ENCODE measurements at regions not wholly inside any gene's neighbourhood (a gene's known extent, or its start where the extent isn't known, plus 50 kb on each side); places are given as distances from the start of the nearest gene placed in this dataset.
"Not testable (repeated sequence)": the region's sequence is repeated elsewhere in the genome, so short reads cannot be mapped to it uniquely, and the experiment has no call there.

DNA sequence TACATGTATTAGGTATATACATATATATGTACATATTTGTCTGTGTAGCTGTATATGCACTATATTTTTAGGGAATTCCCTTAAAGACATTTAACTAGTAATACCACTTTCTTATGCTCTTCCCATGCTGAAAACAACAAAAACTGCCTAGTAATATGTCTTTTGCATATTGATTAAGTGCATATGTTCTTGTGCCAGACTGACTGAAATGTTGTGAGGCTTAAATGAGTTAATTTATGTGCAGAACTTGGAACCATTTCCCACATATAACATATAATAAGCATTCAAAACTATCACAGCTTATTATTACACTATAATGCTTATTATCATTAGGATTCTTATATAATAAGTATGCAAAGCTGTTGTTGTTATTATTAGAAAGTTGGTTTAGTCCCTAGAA, 318.0 kb upstream of the KCNMB2 start:
- no peaks in the 10 kb centered on the region for H3K9me3 ChIP-seq

DNA sequence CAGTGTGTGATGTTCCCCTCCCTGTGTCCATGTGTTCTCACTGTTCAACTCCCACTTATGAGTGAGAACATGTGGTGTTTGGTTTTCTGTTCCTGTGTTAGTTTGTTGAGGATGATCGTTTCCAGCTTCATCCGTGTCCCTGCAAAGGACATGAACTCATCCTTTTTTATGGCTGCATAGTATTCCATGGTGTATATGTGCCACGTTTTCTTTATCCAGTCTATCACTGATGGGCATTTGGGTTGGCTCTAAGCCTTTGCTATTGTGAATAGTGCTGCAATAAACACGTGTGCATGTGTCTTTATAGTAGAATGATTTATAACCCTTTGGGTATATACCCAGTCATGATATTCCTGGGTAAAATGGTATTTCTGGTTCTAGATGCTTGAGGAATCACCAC, 316.6 kb upstream of the KCNMB2 start:
- not testable (repeated sequence) for H3K9me3 ChIP-seq
- WGBS, 2 donors, result 92 to 96% methylated on average over 4 of the region's 4 CpGs

More for the DNA sequence above, 318.0 kb upstream of the KCNMB2 start:
- no peaks in the 10 kb centered on the region for H3K36me3 ChIP-seq
- no peak overlapping the region for H3K27ac ChIP-seq
- no peak for DNase-seq
- no peak for TF ChIP-seq POLR2A (IDR thresholded peaks at IDR 0.05)
- TF ChIP-seq, protein P1, sequence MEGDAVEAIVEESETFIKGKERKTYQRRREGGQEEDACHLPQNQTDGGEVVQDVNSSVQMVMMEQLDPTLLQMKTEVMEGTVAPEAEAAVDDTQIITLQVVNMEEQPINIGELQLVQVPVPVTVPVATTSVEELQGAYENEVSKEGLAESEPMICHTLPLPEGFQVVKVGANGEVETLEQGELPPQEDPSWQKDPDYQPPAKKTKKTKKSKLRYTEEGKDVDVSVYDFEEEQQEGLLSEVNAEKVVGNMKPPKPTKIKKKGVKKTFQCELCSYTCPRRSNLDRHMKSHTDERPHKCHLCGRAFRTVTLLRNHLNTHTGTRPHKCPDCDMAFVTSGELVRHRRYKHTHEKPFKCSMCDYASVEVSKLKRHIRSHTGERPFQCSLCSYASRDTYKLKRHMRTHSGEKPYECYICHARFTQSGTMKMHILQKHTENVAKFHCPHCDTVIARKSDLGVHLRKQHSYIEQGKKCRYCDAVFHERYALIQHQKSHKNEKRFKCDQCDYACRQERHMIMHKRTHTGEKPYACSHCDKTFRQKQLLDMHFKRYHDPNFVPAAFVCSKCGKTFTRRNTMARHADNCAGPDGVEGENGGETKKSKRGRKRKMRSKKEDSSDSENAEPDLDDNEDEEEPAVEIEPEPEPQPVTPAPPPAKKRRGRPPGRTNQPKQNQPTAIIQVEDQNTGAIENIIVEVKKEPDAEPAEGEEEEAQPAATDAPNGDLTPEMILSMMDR (IDR thresholded peaks at IDR 0.05), result no peak
- no peaks in the 10 kb centered on the region for H3K4me1 ChIP-seq
- intact Hi-C loops (cut with DNase I), result no loop called here
- no peak overlapping the region for H3K4me3 ChIP-seq (replicated peaks in 1 of 3)
- H3K27me3 ChIP-seq, result no peaks in the 10 kb centered on the region

DNA sequence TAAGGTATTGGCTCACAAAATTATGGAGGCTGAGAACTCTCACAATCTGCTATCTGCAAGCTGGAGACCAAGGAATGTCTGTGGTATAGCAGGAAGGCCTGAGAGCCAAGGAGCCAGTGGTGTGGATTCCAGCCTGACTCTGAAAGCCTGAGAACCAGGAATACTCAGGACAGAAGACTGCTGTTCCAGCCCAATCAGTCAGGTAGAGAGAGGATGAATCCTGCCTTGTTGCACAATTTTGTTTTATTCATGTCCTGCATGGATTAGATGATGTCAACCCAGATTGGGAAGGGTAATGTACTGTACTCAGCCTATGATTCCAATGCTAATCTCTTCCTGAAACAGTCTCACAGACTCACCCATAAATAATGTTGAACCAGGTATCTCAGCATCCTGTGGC, 312.4 kb upstream of the KCNMB2 start:
- H3K27ac ChIP-seq, result no peak overlapping the region
- intact Hi-C loops (cut with DNase I), result no loop called here
- no peak for DNase-seq
- no peaks in the 10 kb centered on the region for H3K27me3 ChIP-seq
- TF ChIP-seq POLR2A (IDR thresholded peaks at IDR 0.05), result no peak
- TF ChIP-seq, protein P1 (IDR thresholded peaks at IDR 0.05), result no peak
- no peak overlapping the region for H3K4me3 ChIP-seq (replicated peaks in 1 of 3)
- H3K4me1 ChIP-seq, result no peaks in the 10 kb centered on the region
- H3K9me3 ChIP-seq, result no peaks in the 10 kb centered on the region
- no peaks in the 10 kb centered on the region for H3K36me3 ChIP-seq

More for the DNA sequence above, 316.6 kb upstream of the KCNMB2 start:
- H3K4me3 ChIP-seq (replicated peaks in 1 of 3); DNase-seq; intact Hi-C loops (cut with DNase I); H3K27ac ChIP-seq; H3K27me3 ChIP-seq; H3K4me1 ChIP-seq; H3K36me3 ChIP-seq: not testable (repeated sequence)

DNA sequence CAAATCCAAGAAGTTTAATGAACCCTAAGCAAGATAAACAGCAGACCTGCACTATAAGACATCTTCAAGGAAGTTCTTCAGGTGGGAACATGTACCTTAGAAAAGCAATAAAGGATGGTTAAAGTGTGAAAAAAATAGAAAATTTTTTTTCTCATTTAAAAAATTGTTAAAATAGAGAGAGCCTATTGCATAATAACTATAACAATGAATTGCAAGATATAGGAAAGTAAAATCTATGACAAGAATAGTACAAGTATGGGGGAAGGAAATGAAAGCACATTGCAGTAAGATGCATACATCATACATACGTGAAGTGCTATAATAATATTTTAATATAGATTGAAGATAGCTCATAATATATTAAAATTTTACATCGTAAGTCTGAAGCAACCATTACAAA, 310.1 kb upstream of the KCNMB2 start:
- DNase-seq, result no peak
- TF ChIP-seq, protein P1 (IDR thresholded peaks at IDR 0.05), result no peak
- no peak for TF ChIP-seq POLR2A (IDR thresholded peaks at IDR 0.05)
- H3K27ac ChIP-seq, result no peak overlapping the region
- no peaks in the 10 kb centered on the region for H3K27me3 ChIP-seq
- no peaks in the 10 kb centered on the region for H3K4me1 ChIP-seq
- 95% methylated on average over 2 of the region's 2 CpGs for WGBS, 2 donors
- intact Hi-C loops (cut with DNase I), result no loop called here
- H3K36me3 ChIP-seq, result no peaks in the 10 kb centered on the region
- no peak overlapping the region for H3K4me3 ChIP-seq (replicated peaks in 1 of 3)
- no peaks in the 10 kb centered on the region for H3K9me3 ChIP-seq

DNA sequence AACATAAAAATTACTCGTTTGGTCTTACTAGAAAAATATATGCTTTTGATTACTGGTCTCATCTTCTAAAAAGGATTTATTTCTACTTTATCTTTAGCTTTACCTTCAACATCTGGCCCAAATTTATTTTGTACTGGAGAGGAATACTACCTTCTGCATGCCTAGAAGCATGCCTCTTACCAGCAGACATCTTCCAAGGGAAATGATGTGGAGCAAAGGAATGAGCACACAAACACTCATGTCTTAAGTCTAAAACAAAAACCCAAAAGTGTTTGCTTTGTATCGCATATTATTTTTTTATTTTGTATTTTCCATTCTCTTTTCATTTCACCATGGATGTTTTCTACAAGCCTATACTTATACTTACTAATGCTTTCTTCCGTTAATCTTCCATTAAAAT, 304.6 kb upstream of the KCNMB2 start:
- Histone ChIP-seq H3K4me1 (no peaks in the 10 kb centered on the region), H3K4me3 (replicated peaks in 1 of 3) (no peak overlapping the region), H3K27me3 (no peaks in the 10 kb centered on the region), H3K27ac (no peak overlapping the region), H3K9me3 (no peaks in the 10 kb centered on the region), H3K36me3 (no peaks in the 10 kb centered on the region)
- TF ChIP-seq POLR2A (IDR thresholded peaks at IDR 0.05), result no peak
- TF ChIP-seq, protein P1 (IDR thresholded peaks at IDR 0.05), result no peak
- WGBS, 2 donors, result 93 to 95% methylated on average over 3 of the region's 3 CpGs
- intact Hi-C loops (cut with DNase I), result no loop called here
- no peak for DNase-seq

Measured in thyroid gland (tissue), 4 donors.